Hepatocyte (in vitro differentiated cells): ENCODE measurements at regions not wholly inside any gene's neighbourhood (a gene's known extent, or its start where the extent isn't known, plus 50 kb on each side); places are given as distances from the start of the nearest gene placed in this dataset.
"Not testable (repeated sequence)": the region's sequence is repeated elsewhere in the genome, so short reads cannot be mapped to it uniquely, and the experiment has no call there.

ENCODE experiments used
- EZH2 ChIP-seq: fragments of 200-600 bp; sonication (generic); IDR thresholded peaks from 2 replicates; pipeline ENCODE4 v1.6.1; 2016; ENCODE audit warnings: antibody characterized with exemption, mild to moderate bottlenecking, borderline replicate concordance
- TF ChIP-seq, protein P1 (sequence below): fragments of 200-600 bp; sonication (generic); IDR thresholded peaks from 2 replicates; pipeline ENCODE4 v1.5.1; 2016; ENCODE audit warnings: antibody characterized with exemption, mild to moderate bottlenecking; ENCODE audit not compliant: poor library complexity

GRCh38 chr5:87576306-87576705 lies 163.6 kb upstream of the CCNH start:
- TF ChIP-seq, protein P1, sequence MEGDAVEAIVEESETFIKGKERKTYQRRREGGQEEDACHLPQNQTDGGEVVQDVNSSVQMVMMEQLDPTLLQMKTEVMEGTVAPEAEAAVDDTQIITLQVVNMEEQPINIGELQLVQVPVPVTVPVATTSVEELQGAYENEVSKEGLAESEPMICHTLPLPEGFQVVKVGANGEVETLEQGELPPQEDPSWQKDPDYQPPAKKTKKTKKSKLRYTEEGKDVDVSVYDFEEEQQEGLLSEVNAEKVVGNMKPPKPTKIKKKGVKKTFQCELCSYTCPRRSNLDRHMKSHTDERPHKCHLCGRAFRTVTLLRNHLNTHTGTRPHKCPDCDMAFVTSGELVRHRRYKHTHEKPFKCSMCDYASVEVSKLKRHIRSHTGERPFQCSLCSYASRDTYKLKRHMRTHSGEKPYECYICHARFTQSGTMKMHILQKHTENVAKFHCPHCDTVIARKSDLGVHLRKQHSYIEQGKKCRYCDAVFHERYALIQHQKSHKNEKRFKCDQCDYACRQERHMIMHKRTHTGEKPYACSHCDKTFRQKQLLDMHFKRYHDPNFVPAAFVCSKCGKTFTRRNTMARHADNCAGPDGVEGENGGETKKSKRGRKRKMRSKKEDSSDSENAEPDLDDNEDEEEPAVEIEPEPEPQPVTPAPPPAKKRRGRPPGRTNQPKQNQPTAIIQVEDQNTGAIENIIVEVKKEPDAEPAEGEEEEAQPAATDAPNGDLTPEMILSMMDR, result not testable (repeated sequence)
- not testable (repeated sequence) for TF ChIP-seq EZH2
